ENCODE measurements at regions not wholly inside any gene's neighbourhood (a gene's known extent, or its start where the extent isn't known, plus 50 kb on each side); places are given as distances from the start of the nearest gene placed in this dataset.
"Not testable (repeated sequence)": the region's sequence is repeated elsewhere in the genome, so short reads cannot be mapped to it uniquely, and the experiment has no call there.

GRCh38 chr7:128561116-128561722 lies 84.7 kb downstream of the METTL2B start:
- H3K36me3 ChIP-seq; intact Hi-C loops (cut with DNase I; ENCODE audit: low total_unique reads); H3K27ac ChIP-seq: not testable (repeated sequence)

GRCh38 chr7:128562795-128563194 lies 86.2 kb downstream of the METTL2B start:
- H3K27ac ChIP-seq; H3K9me3 ChIP-seq; intact Hi-C loops (cut with DNase I; ENCODE audit: low total_unique reads); H3K4me3 ChIP-seq; H3K27me3 ChIP-seq; DNase-seq; H3K36me3 ChIP-seq: not testable (repeated sequence)
- H3K4me1 ChIP-seq, result peaks cover 0 to 22% (median 0%) of the 10 kb centered on the region in 4 donors

More at GRCh38 chr7:128561116-128561722, 84.7 kb downstream of the METTL2B start:
- H3K4me3 ChIP-seq, H3K27me3 ChIP-seq, DNase-seq, H3K9me3 ChIP-seq: not testable (repeated sequence)
- peaks cover 0 to 22% (median 0%) of the 10 kb centered on the region in 4 donors for H3K4me1 ChIP-seq

GRCh38 chr7:128564123-128564700 lies 87.7 kb downstream of the METTL2B start:
- DNase-seq; H3K27me3 ChIP-seq; intact Hi-C loops (cut with DNase I; ENCODE audit: low total_unique reads); H3K9me3 ChIP-seq; H3K36me3 ChIP-seq; H3K4me3 ChIP-seq; H3K27ac ChIP-seq: not testable (repeated sequence)
- peaks cover 0 to 22% (median 0%) of the 10 kb centered on the region in 4 donors for H3K4me1 ChIP-seq

- H3K27ac ChIP-seq; H3K4me3 ChIP-seq; DNase-seq; H3K27me3 ChIP-seq; H3K36me3 ChIP-seq; intact Hi-C loops (cut with DNase I; ENCODE audit: low total_unique reads); H3K9me3 ChIP-seq: not testable (repeated sequence)
- H3K4me1 ChIP-seq, result peaks cover 0 to 21% (median 0%) of the 10 kb centered on the region in 4 donors
These were observed 88.7 kb downstream of the METTL2B start for GRCh38 chr7:128564932-128565864.

- intact Hi-C loops (cut with DNase I; ENCODE audit: low total_unique reads); H3K27ac ChIP-seq; H3K4me3 ChIP-seq; H3K9me3 ChIP-seq; H3K27me3 ChIP-seq; H3K4me1 ChIP-seq; DNase-seq: not testable (repeated sequence)
- H3K36me3 ChIP-seq, result peaks cover 9 to 18% (median 15%) of the 10 kb centered on the region in 3 donors
These were observed 96.8 kb upstream of the GARIN1A start for GRCh38 chr7:128575277-128575676.

- H3K27me3 ChIP-seq; H3K4me1 ChIP-seq; intact Hi-C loops (cut with DNase I; ENCODE audit: low total_unique reads); H3K4me3 ChIP-seq; H3K27ac ChIP-seq; H3K9me3 ChIP-seq; DNase-seq: not testable (repeated sequence)
- peaks cover 9 to 20% (median 19%) of the 10 kb centered on the region in 3 donors for H3K36me3 ChIP-seq
These were observed 95.1 kb upstream of the GARIN1A start for GRCh38 chr7:128576953-128577352.

- H3K27ac ChIP-seq; H3K4me3 ChIP-seq; intact Hi-C loops (cut with DNase I; ENCODE audit: low total_unique reads); H3K9me3 ChIP-seq; H3K27me3 ChIP-seq; DNase-seq; H3K4me1 ChIP-seq: not testable (repeated sequence)
- H3K36me3 ChIP-seq, result peaks cover 13 to 24% (median 20%) of the 10 kb centered on the region in 3 donors
These were observed 92.2 kb upstream of the GARIN1A start for GRCh38 chr7:128579843-128580242.

- DNase-seq, result not testable (repeated sequence)
These were observed 91.0 kb upstream of the GARIN1A start for GRCh38 chr7:128581100-128581499.

GRCh38 chr7:128581825-128582561 lies 90.1 kb upstream of the GARIN1A start:
- intact Hi-C loops (cut with DNase I; ENCODE audit: low total_unique reads); DNase-seq; H3K27me3 ChIP-seq; H3K4me3 ChIP-seq; H3K27ac ChIP-seq; H3K4me1 ChIP-seq; H3K9me3 ChIP-seq: not testable (repeated sequence)
- H3K36me3 ChIP-seq, result peaks cover 8 to 24% (median 15%) of the 10 kb centered on the region in 3 donors

More at GRCh38 chr7:128581100-128581499, 91.0 kb upstream of the GARIN1A start:
- H3K36me3 ChIP-seq, result peaks cover 8 to 21% (median 15%) of the 10 kb centered on the region in 3 donors
- intact Hi-C loops (cut with DNase I; ENCODE audit: low total_unique reads); H3K27me3 ChIP-seq; H3K9me3 ChIP-seq; H3K4me1 ChIP-seq; H3K4me3 ChIP-seq; H3K27ac ChIP-seq: not testable (repeated sequence)

GRCh38 chr7:128586715-128587114 lies 85.4 kb upstream of the GARIN1A start:
- intact Hi-C loops (cut with DNase I; ENCODE audit: low total_unique reads); DNase-seq; H3K27ac ChIP-seq; H3K27me3 ChIP-seq; H3K9me3 ChIP-seq; H3K4me3 ChIP-seq; H3K4me1 ChIP-seq: not testable (repeated sequence)
- peaks cover 8 to 25% (median 9%) of the 10 kb centered on the region in 3 donors for H3K36me3 ChIP-seq
